ENCODE measurements at regions not wholly inside any gene's neighbourhood (a gene's known extent, or its start where the extent isn't known, plus 50 kb on each side); places are given as distances from the start of the nearest gene placed in this dataset.

GRCh38 chr16:63292036-63292435, 1255.8 kb upstream of the CDH8 start:
- peaks cover 4 to 5% of the 10 kb centered on the region in 2 donors for H3K9me3 Mint-ChIP-seq
- peaks cover 0 to 2% of the 10 kb centered on the region in 2 donors for H3K36me3 Mint-ChIP-seq (ENCODE audit: insufficient read depth in 2 of 2)
- no peaks in the 10 kb centered on the region for H3K4me1 Mint-ChIP-seq (ENCODE audit: low read depth)
- H3K27me3 Mint-ChIP-seq (ENCODE audit: low read depth): no peaks in the 10 kb centered on the region
- ATAC-seq (replicated peaks in 1 of 2) (no peak), DNase-seq (no peak)
- H3K4me3 Mint-ChIP-seq: no peak overlapping the region
- H3K27ac Mint-ChIP-seq: no peak overlapping the region

- peaks cover 2 to 7% of the 10 kb centered on the region in 2 donors for H3K9me3 Mint-ChIP-seq
- H3K27me3 Mint-ChIP-seq (ENCODE audit: low read depth): no peaks in the 10 kb centered on the region
- no peak for ATAC-seq (replicated peaks in 1 of 2)
- H3K4me1 Mint-ChIP-seq (ENCODE audit: low read depth): no peaks in the 10 kb centered on the region
- DNase-seq: peak in 1 of 2 donors; percentile 1
- no peak overlapping the region for H3K4me3 Mint-ChIP-seq
- no peak overlapping the region for H3K27ac Mint-ChIP-seq
- peaks cover 0 to 2% of the 10 kb centered on the region in 2 donors for H3K36me3 Mint-ChIP-seq (ENCODE audit: insufficient read depth in 2 of 2)
Observed at GRCh38 chr16:63289834-63290460, 1253.7 kb upstream of the CDH8 start.

GRCh38 chr16:63287401-63287800, 1251.2 kb upstream of the CDH8 start:
- no peak for ATAC-seq (replicated peaks in 1 of 2)
- H3K4me1 Mint-ChIP-seq (ENCODE audit: low read depth): no peaks in the 10 kb centered on the region

GRCh38 chr16:63283721-63284120, 1247.5 kb upstream of the CDH8 start:
- Mint-ChIP-seq H3K4me3 (no peak overlapping the region), H3K36me3 (ENCODE audit: insufficient read depth in 2 of 2) (no peaks in the 10 kb centered on the region), H3K9me3 (peaks cover 0 to 7% of the 10 kb centered on the region in 2 donors), H3K27me3 (ENCODE audit: low read depth) (no peaks in the 10 kb centered on the region), H3K4me1 (ENCODE audit: low read depth) (no peaks in the 10 kb centered on the region), H3K27ac (no peak overlapping the region)
- DNase-seq (no peak), ATAC-seq (replicated peaks in 1 of 2) (no peak)

More at GRCh38 chr16:63287401-63287800, 1251.2 kb upstream of the CDH8 start:
- Mint-ChIP-seq H3K27me3 (ENCODE audit: low read depth) (no peaks in the 10 kb centered on the region), H3K36me3 (ENCODE audit: insufficient read depth in 2 of 2) (no peaks in the 10 kb centered on the region), H3K9me3 (peaks cover 0 to 5% of the 10 kb centered on the region in 2 donors), H3K4me3 (no peak overlapping the region), H3K27ac (no peak overlapping the region)
- no peak for DNase-seq

GRCh38 chr16:63244631-63245030, 1208.4 kb upstream of the CDH8 start:
- no peak overlapping the region for H3K27ac Mint-ChIP-seq
- H3K4me1 Mint-ChIP-seq (ENCODE audit: low read depth): no peaks in the 10 kb centered on the region
- no peak for ATAC-seq (replicated peaks in 1 of 2)

GRCh38 chr16:63241497-63242028, 1205.3 kb upstream of the CDH8 start:
- Mint-ChIP-seq H3K9me3 (peaks cover 10% of the 10 kb centered on the region in 2 donors), H3K4me3 (no peak overlapping the region), H3K27me3 (ENCODE audit: low read depth) (no peaks in the 10 kb centered on the region), H3K36me3 (ENCODE audit: insufficient read depth in 2 of 2) (no peaks in the 10 kb centered on the region), H3K27ac (no peak overlapping the region), H3K4me1 (ENCODE audit: low read depth) (no peaks in the 10 kb centered on the region)
- ATAC-seq (replicated peaks in 1 of 2) (no peak), DNase-seq (no peak)

More at GRCh38 chr16:63244631-63245030, 1208.4 kb upstream of the CDH8 start:
- peaks cover 10 to 12% of the 10 kb centered on the region in 2 donors for H3K9me3 Mint-ChIP-seq
- no peaks in the 10 kb centered on the region for H3K27me3 Mint-ChIP-seq (ENCODE audit: low read depth)
- H3K4me3 Mint-ChIP-seq: no peak overlapping the region
- peaks cover 0 to 2% of the 10 kb centered on the region in 2 donors for H3K36me3 Mint-ChIP-seq (ENCODE audit: insufficient read depth in 2 of 2)
- DNase-seq: no peak

GRCh38 chr16:63239065-63239570, 1202.9 kb upstream of the CDH8 start:
- Mint-ChIP-seq H3K27me3 (ENCODE audit: low read depth) (no peaks in the 10 kb centered on the region), H3K4me3 (no peak overlapping the region), H3K4me1 (ENCODE audit: low read depth) (no peaks in the 10 kb centered on the region), H3K9me3 (peaks cover 10% of the 10 kb centered on the region in 2 donors), H3K36me3 (ENCODE audit: insufficient read depth in 2 of 2) (no peaks in the 10 kb centered on the region), H3K27ac (no peak overlapping the region)
- ATAC-seq (replicated peaks in 1 of 2) (no peak), DNase-seq (no peak)

GRCh38 chr16:63230421-63231040, 1194.3 kb upstream of the CDH8 start:
- Mint-ChIP-seq H3K9me3 (peaks cover 9 to 11% of the 10 kb centered on the region in 2 donors), H3K36me3 (ENCODE audit: insufficient read depth in 2 of 2) (no peaks in the 10 kb centered on the region), H3K4me1 (ENCODE audit: low read depth) (no peaks in the 10 kb centered on the region), H3K27ac (no peak overlapping the region), H3K4me3 (no peak overlapping the region), H3K27me3 (ENCODE audit: low read depth) (no peaks in the 10 kb centered on the region)
- no peak for ATAC-seq (replicated peaks in 1 of 2)
- DNase-seq: no peak

- ATAC-seq (replicated peaks in 1 of 2): no peak
- H3K9me3 Mint-ChIP-seq: peaks cover 5 to 8% of the 10 kb centered on the region in 2 donors
- no peak for DNase-seq
- no peaks in the 10 kb centered on the region for H3K4me1 Mint-ChIP-seq (ENCODE audit: low read depth)
- H3K27ac Mint-ChIP-seq: no peak overlapping the region
- no peaks in the 10 kb centered on the region for H3K36me3 Mint-ChIP-seq (ENCODE audit: insufficient read depth in 2 of 2)
- no peak overlapping the region for H3K4me3 Mint-ChIP-seq
- no peaks in the 10 kb centered on the region for H3K27me3 Mint-ChIP-seq (ENCODE audit: low read depth)
Observed at GRCh38 chr16:63228259-63228658, 1192.0 kb upstream of the CDH8 start.

- H3K36me3 Mint-ChIP-seq (ENCODE audit: insufficient read depth in 2 of 2): no peaks in the 10 kb centered on the region
- ATAC-seq (replicated peaks in 1 of 2): no peak
- peaks cover 4% of the 10 kb centered on the region in 2 donors for H3K9me3 Mint-ChIP-seq
- H3K4me1 Mint-ChIP-seq (ENCODE audit: low read depth): no peaks in the 10 kb centered on the region
- no peaks in the 10 kb centered on the region for H3K27me3 Mint-ChIP-seq (ENCODE audit: low read depth)
- no peak overlapping the region for H3K27ac Mint-ChIP-seq
- H3K4me3 Mint-ChIP-seq: no peak overlapping the region
- DNase-seq: no peak
Observed at GRCh38 chr16:63223851-63224250, 1187.6 kb upstream of the CDH8 start.

GRCh38 chr16:63216696-63217423, 1180.6 kb upstream of the CDH8 start:
- no peaks in the 10 kb centered on the region for H3K4me1 Mint-ChIP-seq (ENCODE audit: low read depth)
- ATAC-seq (replicated peaks in 1 of 2): no peak
- no peak overlapping the region for H3K4me3 Mint-ChIP-seq
- no peaks in the 10 kb centered on the region for H3K27me3 Mint-ChIP-seq (ENCODE audit: low read depth)
- peaks cover 3% of the 10 kb centered on the region in 2 donors for H3K9me3 Mint-ChIP-seq
- H3K36me3 Mint-ChIP-seq (ENCODE audit: insufficient read depth in 2 of 2): no peaks in the 10 kb centered on the region
- DNase-seq: no peak
- H3K27ac Mint-ChIP-seq: no peak overlapping the region

- Mint-ChIP-seq H3K9me3 (peaks cover 6 to 7% of the 10 kb centered on the region in 2 donors), H3K4me1 (ENCODE audit: low read depth) (no peaks in the 10 kb centered on the region), H3K36me3 (ENCODE audit: insufficient read depth in 2 of 2) (peaks cover 3% of the 10 kb centered on the region in 2 donors), H3K27ac (no peak overlapping the region), H3K27me3 (ENCODE audit: low read depth) (no peaks in the 10 kb centered on the region), H3K4me3 (no peak overlapping the region)
- DNase-seq (no peak), ATAC-seq (replicated peaks in 1 of 2) (no peak)
Observed at GRCh38 chr16:63201851-63202250, 1165.6 kb upstream of the CDH8 start.

- peaks cover 6 to 7% of the 10 kb centered on the region in 2 donors for H3K9me3 Mint-ChIP-seq
- H3K36me3 Mint-ChIP-seq (ENCODE audit: insufficient read depth in 2 of 2): peaks cover 3% of the 10 kb centered on the region in 2 donors
- no peaks in the 10 kb centered on the region for H3K4me1 Mint-ChIP-seq (ENCODE audit: low read depth)
- H3K27ac Mint-ChIP-seq: no peak overlapping the region
- no peak for ATAC-seq (replicated peaks in 1 of 2)
- H3K27me3 Mint-ChIP-seq (ENCODE audit: low read depth): no peaks in the 10 kb centered on the region
- DNase-seq: no peak
- no peak overlapping the region for H3K4me3 Mint-ChIP-seq
Observed at GRCh38 chr16:63200940-63201339, 1164.7 kb upstream of the CDH8 start.
